ENCODE measurements at regions not wholly inside any gene's neighbourhood (a gene's known extent, or its start where the extent isn't known, plus 50 kb on each side); places are given as distances from the start of the nearest gene placed in this dataset.

DNA sequence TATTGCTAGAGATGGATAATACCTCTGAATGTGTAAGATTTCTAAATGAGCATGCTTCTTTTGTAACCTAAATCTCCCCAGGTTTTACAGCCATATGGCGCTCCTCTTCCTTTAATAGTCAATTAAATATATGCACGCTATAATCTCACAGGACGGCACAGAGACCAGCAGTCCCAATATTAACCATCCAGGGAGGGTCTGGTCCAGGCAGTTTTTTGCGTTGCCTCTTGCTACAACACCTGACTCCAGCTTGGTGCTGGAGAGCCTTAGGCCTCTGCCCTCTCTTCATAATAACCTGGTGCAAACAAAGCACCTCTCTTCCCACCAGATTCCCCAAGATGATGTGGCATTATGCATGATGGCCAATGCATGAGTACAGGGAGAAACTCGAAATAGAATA lies 183.4 kb downstream of the LY86 start:
- H3K9me3 ChIP-seq (ENCODE audit: control insufficient read depth, low read depth, low read length): no peaks in the 10 kb centered on the region
- H3K27me3 ChIP-seq (ENCODE audit: insufficient read depth, low read length): no peaks in the 10 kb centered on the region
- H3K56ac ChIP-seq (ENCODE audit: insufficient read length, low read depth, low read length): no peak overlapping the region
- H2BK20ac ChIP-seq (ENCODE audit: low read depth, low read length, poor library complexity, severe bottlenecking): no peak overlapping the region
- no peak overlapping the region for H3K18ac ChIP-seq (ENCODE audit: insufficient read length, low read depth, low read length)
- no peak overlapping the region for H3K4me2 ChIP-seq (ENCODE audit: insufficient read depth, insufficient read length, low read length)
- no peak overlapping the region for H2BK5ac ChIP-seq (ENCODE audit: insufficient read length, low read length)
- no peak overlapping the region for H3K9ac ChIP-seq (ENCODE audit: extremely low read depth, insufficient read length, low read length)
- H2AFZ ChIP-seq (ENCODE audit: low read length): no peak overlapping the region
- H4K8ac ChIP-seq (replicated peaks; ENCODE audit: insufficient read length, low read depth, low read length): no peak overlapping the region
- Mint-ChIP-seq H3K27me3 (ENCODE audit: low read depth) (no peaks in the 10 kb centered on the region; the same call in none of the 2 replicates), H3K4me3 (no peak overlapping the region), H3K36me3 (ENCODE audit: insufficient read depth in 1 of 3, low read depth in 3 of 3) (peaks cover 0 to 5% (median 0%) of the 10 kb centered on the region in 3 experiments; a peak in 1 of 7 replicates), H3K9me3 (peaks cover 2 to 6% of the 10 kb centered on the region in 2 experiments; a peak in 3 of 5 replicates), H3K27ac (no peak overlapping the region), H3K4me1 (peaks cover 15 to 16% of the 10 kb centered on the region in 2 experiments)
- H3K23me2 ChIP-seq (ENCODE audit: insufficient read length, low read depth, low read length, poor library complexity, severe bottlenecking): no peaks in the 10 kb centered on the region
- no peak overlapping the region for H2AK5ac ChIP-seq (ENCODE audit: insufficient read length, low read length)
- no CpG with 5 or more reads among the region's 5 CpGs for WGBS (ENCODE audit: extremely low coverage, insufficient read length, low lambda C conversion rate)
- no peak overlapping the region for H3K4ac ChIP-seq (ENCODE audit: low read depth, low read length)
- H3K79me2 ChIP-seq (ENCODE audit: insufficient read depth, low read length): no peaks in the 10 kb centered on the region
- no peak overlapping the region for H4K5ac ChIP-seq (ENCODE audit: insufficient read length, low read depth, low read length)
- no peak overlapping the region for H3T11ph ChIP-seq (ENCODE audit: low read length)
- no peak overlapping the region for H2BK12ac ChIP-seq (ENCODE audit: insufficient read length, low read depth, low read length)
- DNase-seq: no peak
- no peak overlapping the region for H3K23ac ChIP-seq (ENCODE audit: insufficient read length, low read depth, low read length)
- no peaks in the 10 kb centered on the region for H3K79me1 ChIP-seq (ENCODE audit: insufficient read depth, low read depth, low read length, poor library complexity, severe bottlenecking)
- H2BK15ac ChIP-seq (ENCODE audit: low read depth, low read length): no peak overlapping the region
- no peak overlapping the region for H3K27ac ChIP-seq (ENCODE audit: insufficient read length, low read depth, low read length)
- no peaks in the 10 kb centered on the region for H3K4me1 ChIP-seq (ENCODE audit: insufficient read depth, low read length)
- H3K14ac ChIP-seq (ENCODE audit: insufficient read depth, low read length): no peak overlapping the region
- no peak overlapping the region for H4K91ac ChIP-seq (ENCODE audit: insufficient read length, low read depth, low read length)
- no peaks in the 10 kb centered on the region for H4K20me1 ChIP-seq (ENCODE audit: control insufficient read depth, insufficient read depth, insufficient read length)
- TF ChIP-seq, protein P1, sequence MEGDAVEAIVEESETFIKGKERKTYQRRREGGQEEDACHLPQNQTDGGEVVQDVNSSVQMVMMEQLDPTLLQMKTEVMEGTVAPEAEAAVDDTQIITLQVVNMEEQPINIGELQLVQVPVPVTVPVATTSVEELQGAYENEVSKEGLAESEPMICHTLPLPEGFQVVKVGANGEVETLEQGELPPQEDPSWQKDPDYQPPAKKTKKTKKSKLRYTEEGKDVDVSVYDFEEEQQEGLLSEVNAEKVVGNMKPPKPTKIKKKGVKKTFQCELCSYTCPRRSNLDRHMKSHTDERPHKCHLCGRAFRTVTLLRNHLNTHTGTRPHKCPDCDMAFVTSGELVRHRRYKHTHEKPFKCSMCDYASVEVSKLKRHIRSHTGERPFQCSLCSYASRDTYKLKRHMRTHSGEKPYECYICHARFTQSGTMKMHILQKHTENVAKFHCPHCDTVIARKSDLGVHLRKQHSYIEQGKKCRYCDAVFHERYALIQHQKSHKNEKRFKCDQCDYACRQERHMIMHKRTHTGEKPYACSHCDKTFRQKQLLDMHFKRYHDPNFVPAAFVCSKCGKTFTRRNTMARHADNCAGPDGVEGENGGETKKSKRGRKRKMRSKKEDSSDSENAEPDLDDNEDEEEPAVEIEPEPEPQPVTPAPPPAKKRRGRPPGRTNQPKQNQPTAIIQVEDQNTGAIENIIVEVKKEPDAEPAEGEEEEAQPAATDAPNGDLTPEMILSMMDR (conservative IDR thresholded peaks at IDR 0.05): no peak
- H2BK120ac ChIP-seq (ENCODE audit: low read depth, low read length, poor library complexity, severe bottlenecking): no peak overlapping the region
